ENCODE measurements at regions not wholly inside any gene's neighbourhood (a gene's known extent, or its start where the extent isn't known, plus 50 kb on each side); places are given as distances from the start of the nearest gene placed in this dataset.

- TF ChIP-seq ZNF8 (CRISPR knock-in tag; IDR thresholded peaks at IDR 0.05): no peak
- no peak for TF ChIP-seq ZNF565 (CRISPR knock-in tag; conservative IDR thresholded peaks at IDR 0.05; ENCODE audit: low read depth)
- TF ChIP-seq OSR1 (CRISPR knock-in tag; IDR thresholded peaks at IDR 0.05): no peak
- TF ChIP-seq, protein P1, sequence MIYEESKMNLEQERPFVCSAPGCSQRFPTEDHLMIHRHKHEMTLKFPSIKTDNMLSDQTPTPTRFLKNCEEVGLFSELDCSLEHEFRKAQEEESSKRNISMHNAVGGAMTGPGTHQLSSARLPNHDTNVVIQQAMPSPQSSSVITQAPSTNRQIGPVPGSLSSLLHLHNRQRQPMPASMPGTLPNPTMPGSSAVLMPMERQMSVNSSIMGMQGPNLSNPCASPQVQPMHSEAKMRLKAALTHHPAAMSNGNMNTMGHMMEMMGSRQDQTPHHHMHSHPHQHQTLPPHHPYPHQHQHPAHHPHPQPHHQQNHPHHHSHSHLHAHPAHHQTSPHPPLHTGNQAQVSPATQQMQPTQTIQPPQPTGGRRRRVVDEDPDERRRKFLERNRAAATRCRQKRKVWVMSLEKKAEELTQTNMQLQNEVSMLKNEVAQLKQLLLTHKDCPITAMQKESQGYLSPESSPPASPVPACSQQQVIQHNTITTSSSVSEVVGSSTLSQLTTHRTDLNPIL (CRISPR knock-in tag; IDR thresholded peaks at IDR 0.05; ENCODE audit: low read depth): no peak
- TF ChIP-seq ZNF70 (CRISPR knock-in tag; IDR thresholded peaks at IDR 0.05): no peak
- no peak for TF ChIP-seq ZFP30 (CRISPR knock-in tag; IDR thresholded peaks at IDR 0.05)
- TF ChIP-seq TOX (CRISPR knock-in tag; IDR thresholded peaks at IDR 0.05; ENCODE audit: borderline replicate concordance): no peak
- no peak for TF ChIP-seq TCF4 (CRISPR knock-in tag; IDR thresholded peaks at IDR 0.05; ENCODE audit: borderline replicate concordance)
- TF ChIP-seq, protein P2, sequence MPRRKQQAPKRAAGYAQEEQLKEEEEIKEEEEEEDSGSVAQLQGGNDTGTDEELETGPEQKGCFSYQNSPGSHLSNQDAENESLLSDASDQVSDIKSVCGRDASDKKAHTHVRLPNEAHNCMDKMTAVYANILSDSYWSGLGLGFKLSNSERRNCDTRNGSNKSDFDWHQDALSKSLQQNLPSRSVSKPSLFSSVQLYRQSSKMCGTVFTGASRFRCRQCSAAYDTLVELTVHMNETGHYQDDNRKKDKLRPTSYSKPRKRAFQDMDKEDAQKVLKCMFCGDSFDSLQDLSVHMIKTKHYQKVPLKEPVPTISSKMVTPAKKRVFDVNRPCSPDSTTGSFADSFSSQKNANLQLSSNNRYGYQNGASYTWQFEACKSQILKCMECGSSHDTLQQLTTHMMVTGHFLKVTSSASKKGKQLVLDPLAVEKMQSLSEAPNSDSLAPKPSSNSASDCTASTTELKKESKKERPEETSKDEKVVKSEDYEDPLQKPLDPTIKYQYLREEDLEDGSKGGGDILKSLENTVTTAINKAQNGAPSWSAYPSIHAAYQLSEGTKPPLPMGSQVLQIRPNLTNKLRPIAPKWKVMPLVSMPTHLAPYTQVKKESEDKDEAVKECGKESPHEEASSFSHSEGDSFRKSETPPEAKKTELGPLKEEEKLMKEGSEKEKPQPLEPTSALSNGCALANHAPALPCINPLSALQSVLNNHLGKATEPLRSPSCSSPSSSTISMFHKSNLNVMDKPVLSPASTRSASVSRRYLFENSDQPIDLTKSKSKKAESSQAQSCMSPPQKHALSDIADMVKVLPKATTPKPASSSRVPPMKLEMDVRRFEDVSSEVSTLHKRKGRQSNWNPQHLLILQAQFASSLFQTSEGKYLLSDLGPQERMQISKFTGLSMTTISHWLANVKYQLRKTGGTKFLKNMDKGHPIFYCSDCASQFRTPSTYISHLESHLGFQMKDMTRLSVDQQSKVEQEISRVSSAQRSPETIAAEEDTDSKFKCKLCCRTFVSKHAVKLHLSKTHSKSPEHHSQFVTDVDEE (CRISPR knock-in tag; IDR thresholded peaks at IDR 0.05): no peak
- TF ChIP-seq SNAI2 (CRISPR knock-in tag; IDR thresholded peaks at IDR 0.05): no peak
- no peak for TF ChIP-seq GLIS3 (CRISPR knock-in tag; IDR thresholded peaks at IDR 0.05)
- no peak for TF ChIP-seq PATZ1 (CRISPR knock-in tag; IDR thresholded peaks at IDR 0.05; ENCODE audit: borderline replicate concordance)
- TF ChIP-seq CSRNP3 (CRISPR knock-in tag; IDR thresholded peaks at IDR 0.05): no peak
- no peak for TF ChIP-seq ISL1 (CRISPR knock-in tag; IDR thresholded peaks at IDR 0.05)
- TF ChIP-seq ZC3H10 (CRISPR knock-in tag; IDR thresholded peaks at IDR 0.05): no peak
- no peak for TF ChIP-seq ARNTL (CRISPR knock-in tag; IDR thresholded peaks at IDR 0.05; ENCODE audit: borderline replicate concordance, low read depth)
- no peak for TF ChIP-seq ESRRG (CRISPR knock-in tag; IDR thresholded peaks at IDR 0.05)
- ATAC-seq: no peak
These were observed 376.9 kb downstream of the GPATCH2 start for GRCh38 chr1:217253985-217254384.

- TF ChIP-seq ZFP30 (CRISPR knock-in tag; IDR thresholded peaks at IDR 0.05): no peak
- TF ChIP-seq GLIS3 (CRISPR knock-in tag; IDR thresholded peaks at IDR 0.05): no peak
- no peak for TF ChIP-seq CSRNP3 (CRISPR knock-in tag; IDR thresholded peaks at IDR 0.05)
- TF ChIP-seq CSDC2 (CRISPR knock-in tag; IDR thresholded peaks at IDR 0.05): no peak
- TF ChIP-seq, protein P1 (CRISPR knock-in tag; IDR thresholded peaks at IDR 0.05; ENCODE audit: low read depth): no peak
- no peak for TF ChIP-seq ISL1 (CRISPR knock-in tag; IDR thresholded peaks at IDR 0.05)
- TF ChIP-seq ZNF565 (CRISPR knock-in tag; conservative IDR thresholded peaks at IDR 0.05; ENCODE audit: low read depth): no peak
- no peak for TF ChIP-seq TOX (CRISPR knock-in tag; IDR thresholded peaks at IDR 0.05; ENCODE audit: borderline replicate concordance)
- no peak for TF ChIP-seq ARNTL (CRISPR knock-in tag; IDR thresholded peaks at IDR 0.05; ENCODE audit: borderline replicate concordance, low read depth)
- no peak for TF ChIP-seq SNAI2 (CRISPR knock-in tag; IDR thresholded peaks at IDR 0.05)
- ATAC-seq: no peak
These were observed 377.5 kb downstream of the GPATCH2 start for GRCh38 chr1:217253351-217253750.

- ATAC-seq: no peak
- no peak for TF ChIP-seq PATZ1 (CRISPR knock-in tag; IDR thresholded peaks at IDR 0.05; ENCODE audit: borderline replicate concordance)
- TF ChIP-seq OSR1 (CRISPR knock-in tag; IDR thresholded peaks at IDR 0.05): no peak
- no peak for TF ChIP-seq TOX (CRISPR knock-in tag; IDR thresholded peaks at IDR 0.05; ENCODE audit: borderline replicate concordance)
- no peak for TF ChIP-seq ZNF565 (CRISPR knock-in tag; conservative IDR thresholded peaks at IDR 0.05; ENCODE audit: low read depth)
- no peak for TF ChIP-seq ZFP3 (CRISPR knock-in tag; IDR thresholded peaks at IDR 0.05)
- no peak for TF ChIP-seq ZNF70 (CRISPR knock-in tag; IDR thresholded peaks at IDR 0.05)
- no peak for TF ChIP-seq ESRRG (CRISPR knock-in tag; IDR thresholded peaks at IDR 0.05)
- no peak for TF ChIP-seq RARB (CRISPR knock-in tag; IDR thresholded peaks at IDR 0.05)
- TF ChIP-seq ZC3H10 (CRISPR knock-in tag; IDR thresholded peaks at IDR 0.05): no peak
- TF ChIP-seq ZNF8 (CRISPR knock-in tag; IDR thresholded peaks at IDR 0.05): no peak
- TF ChIP-seq ARNTL (CRISPR knock-in tag; IDR thresholded peaks at IDR 0.05; ENCODE audit: borderline replicate concordance, low read depth): no peak
- TF ChIP-seq ZFP30 (CRISPR knock-in tag; IDR thresholded peaks at IDR 0.05): no peak
- no peak for TF ChIP-seq CSRNP3 (CRISPR knock-in tag; IDR thresholded peaks at IDR 0.05)
- TF ChIP-seq CSDC2 (CRISPR knock-in tag; IDR thresholded peaks at IDR 0.05): no peak
These were observed 379.8 kb downstream of the GPATCH2 start for GRCh38 chr1:217251121-217251520.

Measured in SK-N-SH treated with all-trans-retinoic acid at 6 μM for 48 hours (cell line).